Osteocyte (in vitro differentiated cells): ENCODE measurements at regions not wholly inside any gene's neighbourhood (a gene's known extent, or its start where the extent isn't known, plus 50 kb on each side); places are given as distances from the start of the nearest gene placed in this dataset.

ENCODE experiments used
- DNase-seq: peaks from one replicate; pipeline ENCODE4 v3.0.0; 2021; ENCODE audit warnings: mixed read lengths; ENCODE audit not compliant: unreplicated experiment; ENCODE audit errors: extremely low spot score
- H3K27ac Mint-ChIP-seq: one replicate; pipeline ENCODE4 v1.8.0; 2021; ENCODE audit warnings: mild to moderate bottlenecking, mixed read lengths; ENCODE audit not compliant: unreplicated experiment
- H3K27me3 Mint-ChIP-seq: one replicate; pipeline ENCODE4 v1.8.0; 2021; ENCODE audit warnings: mixed read lengths; ENCODE audit not compliant: unreplicated experiment
- H3K36me3 Mint-ChIP-seq: one replicate; pipeline ENCODE4 v1.8.0; 2021; ENCODE audit warnings: mixed read lengths; ENCODE audit not compliant: unreplicated experiment
- H3K4me1 Mint-ChIP-seq: one replicate; pipeline ENCODE4 v1.8.0; 2021; ENCODE audit warnings: mixed read lengths; ENCODE audit not compliant: unreplicated experiment
- H3K4me3 Mint-ChIP-seq: one replicate; pipeline ENCODE4 v1.8.0; 2021; ENCODE audit warnings: mild to moderate bottlenecking, moderate library complexity, mixed read lengths; ENCODE audit not compliant: unreplicated experiment
- H3K9me3 Mint-ChIP-seq: one replicate; pipeline ENCODE4 v1.8.0; 2021; ENCODE audit warnings: mixed read lengths; ENCODE audit not compliant: unreplicated experiment
- CTCF ChIP-seq: fragments of 200-600 bp; sonication (generic); IDR thresholded peaks from 2 replicates; pipeline ENCODE4 v1.5.0; 2021; ENCODE audit warnings: antibody characterized with exemption, mild to moderate bottlenecking, moderate library complexity

- H3K27me3 Mint-ChIP-seq = peaks cover 9% of the 10 kb centered on the region
- no peak overlapping the region for H3K27ac Mint-ChIP-seq
- TF ChIP-seq CTCF = no peak
- no peaks in the 10 kb centered on the region for H3K36me3 Mint-ChIP-seq
- peaks cover 7% of the 10 kb centered on the region for H3K4me1 Mint-ChIP-seq
- no peak overlapping the region for H3K4me3 Mint-ChIP-seq
- no peak for DNase-seq
- no peaks in the 10 kb centered on the region for H3K9me3 Mint-ChIP-seq
Observed at GRCh38 chr22:49104434-49104833, 723.2 kb downstream of the BRD1 start.

- no peak for DNase-seq
- Mint-ChIP-seq H3K4me1 (peaks cover 10% of the 10 kb centered on the region), H3K27me3 (peaks cover 7% of the 10 kb centered on the region), H3K27ac (no peak overlapping the region), H3K9me3 (no peaks in the 10 kb centered on the region), H3K36me3 (no peaks in the 10 kb centered on the region), H3K4me3 (no peak overlapping the region)
- TF ChIP-seq CTCF = no peak
Observed at GRCh38 chr22:49103314-49104059, 724.2 kb downstream of the BRD1 start.

GRCh38 chr22:49102367-49102766, 725.3 kb downstream of the BRD1 start:
- TF ChIP-seq CTCF = no peak
- Mint-ChIP-seq H3K4me3 (no peak overlapping the region), H3K36me3 (no peaks in the 10 kb centered on the region), H3K9me3 (no peaks in the 10 kb centered on the region), H3K4me1 (peaks cover 10% of the 10 kb centered on the region), H3K27ac (no peak overlapping the region), H3K27me3 (peaks cover 3% of the 10 kb centered on the region)
- no peak for DNase-seq

DNA sequence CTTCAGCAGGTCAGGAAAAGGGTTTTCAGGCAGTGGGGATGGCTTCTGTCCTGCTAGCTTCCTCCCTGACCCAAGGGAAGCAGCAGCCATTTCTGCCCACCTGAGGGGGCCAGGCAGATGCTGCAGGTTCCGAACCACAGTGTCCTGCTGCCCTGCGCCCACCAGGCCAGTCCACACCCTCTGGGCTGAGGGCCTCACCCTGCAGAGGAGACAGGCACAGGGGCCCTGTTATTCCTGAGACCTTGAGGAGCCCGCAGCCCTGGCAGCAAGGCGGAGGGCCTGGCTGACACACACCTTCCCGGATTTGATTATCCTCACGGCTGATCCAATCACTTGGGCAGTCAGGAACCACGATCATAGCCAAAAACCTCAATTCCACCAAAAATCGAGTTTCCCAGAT, 725.8 kb downstream of the BRD1 start:
- Mint-ChIP-seq H3K27ac (no peak overlapping the region), H3K27me3 (peaks cover 3% of the 10 kb centered on the region), H3K36me3 (no peaks in the 10 kb centered on the region), H3K4me3 (no peak overlapping the region), H3K4me1 (peaks cover 10% of the 10 kb centered on the region), H3K9me3 (no peaks in the 10 kb centered on the region)
- no peak for TF ChIP-seq CTCF
- DNase-seq = no peak

DNA sequence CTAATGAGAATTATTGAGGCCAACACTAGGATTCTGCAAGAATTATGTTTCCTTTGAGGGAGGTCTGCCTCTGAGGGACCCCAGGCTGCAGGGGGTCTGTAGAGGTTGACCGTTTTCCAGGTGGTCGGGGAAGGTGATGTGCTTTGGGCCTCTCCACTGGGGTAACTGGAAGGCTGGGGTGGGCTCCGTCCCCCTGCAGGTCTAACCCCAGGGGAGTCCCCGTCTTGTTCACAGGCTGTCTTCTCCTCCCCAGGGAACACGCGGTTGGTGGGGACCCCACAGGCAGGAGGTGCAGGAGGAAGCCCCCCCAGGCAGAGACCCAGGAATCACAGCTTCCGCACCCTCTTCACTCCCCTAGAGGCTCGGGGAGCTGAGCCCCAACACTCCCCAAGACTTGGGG, 726.4 kb downstream of the BRD1 start:
- H3K9me3 Mint-ChIP-seq = no peaks in the 10 kb centered on the region

More for the DNA sequence above, 726.4 kb downstream of the BRD1 start:
- no peak for TF ChIP-seq CTCF
- Mint-ChIP-seq H3K36me3 (no peaks in the 10 kb centered on the region), H3K27ac (no peak overlapping the region), H3K4me3 (no peak overlapping the region), H3K4me1 (peaks cover 10% of the 10 kb centered on the region), H3K27me3 (peaks cover 3% of the 10 kb centered on the region)
- no peak for DNase-seq
